CD4-positive, alpha-beta T cell treated with Interleukin-15 for 4 hours (primary cell): ENCODE measurements at regions not wholly inside any gene's neighbourhood (a gene's known extent, or its start where the extent isn't known, plus 50 kb on each side); places are given as distances from the start of the nearest gene placed in this dataset.
"Not testable (repeated sequence)": the region's sequence is repeated elsewhere in the genome, so short reads cannot be mapped to it uniquely, and the experiment has no call there.

ENCODE experiments used
- DNase-seq: peaks from one replicate; pipeline ENCODE4 v3.0.0-alpha.2; 2020; ENCODE audit warnings: low spot score

GRCh38 chr10:23955456-23956225, 253.3 kb upstream of the KIAA1217 start:
- DNase-seq = no peak

- no peak for DNase-seq
Observed at GRCh38 chr10:23965123-23965522, 243.8 kb upstream of the KIAA1217 start.

- DNase-seq = no peak
Observed at GRCh38 chr10:23965880-23966279, 243.1 kb upstream of the KIAA1217 start.

GRCh38 chr10:23966504-23967051, 242.4 kb upstream of the KIAA1217 start:
- DNase-seq = no peak

GRCh38 chr10:23968301-23968700, 240.6 kb upstream of the KIAA1217 start:
- DNase-seq = no peak

GRCh38 chr10:23974746-23975272, 234.1 kb upstream of the KIAA1217 start:
- no peak for DNase-seq

GRCh38 chr10:23975431-23975830, 233.5 kb upstream of the KIAA1217 start:
- DNase-seq = no peak

GRCh38 chr10:23976275-23976674, 232.7 kb upstream of the KIAA1217 start:
- DNase-seq = no peak

- DNase-seq = no peak
Observed at GRCh38 chr10:23978317-23978716, 230.6 kb upstream of the KIAA1217 start.

GRCh38 chr10:23980094-23980493, 228.8 kb upstream of the KIAA1217 start:
- no peak for DNase-seq

GRCh38 chr10:23981520-23982309, 227.2 kb upstream of the KIAA1217 start:
- no peak for DNase-seq

- not testable (repeated sequence) for DNase-seq
Observed at GRCh38 chr10:23984405-23984804, 224.5 kb upstream of the KIAA1217 start.

- no peak for DNase-seq
Observed at GRCh38 chr10:23988006-23988405, 220.9 kb upstream of the KIAA1217 start.

- DNase-seq = no peak
Observed at GRCh38 chr10:23994459-23995046, 214.4 kb upstream of the KIAA1217 start.

- DNase-seq = no peak
Observed at GRCh38 chr10:23999445-23999844, 209.5 kb upstream of the KIAA1217 start.

- no peak for DNase-seq
Observed at GRCh38 chr10:24000271-24000813, 208.6 kb upstream of the KIAA1217 start.

GRCh38 chr10:24006741-24007140, 202.2 kb upstream of the KIAA1217 start:
- DNase-seq = no peak

GRCh38 chr10:24007359-24007758, 201.6 kb upstream of the KIAA1217 start:
- DNase-seq = no peak

GRCh38 chr10:24008164-24009091, 200.5 kb upstream of the KIAA1217 start:
- DNase-seq = no peak

GRCh38 chr10:24009115-24009514, 199.8 kb upstream of the KIAA1217 start:
- DNase-seq = no peak

GRCh38 chr10:24009736-24010135, 199.2 kb upstream of the KIAA1217 start:
- DNase-seq = no peak
